ENCODE measurements at regions not wholly inside any gene's neighbourhood (a gene's known extent, or its start where the extent isn't known, plus 50 kb on each side); places are given as distances from the start of the nearest gene placed in this dataset.

GRCh38 chr1:8185400-8185799, 132.5 kb upstream of the SLC45A1 start:
- TF ChIP-seq CTCF (conservative IDR thresholded peaks at IDR 0.05) (no peak), ZFX (IDR thresholded peaks at IDR 0.05) (no peak)
